ENCODE measurements at regions not wholly inside any gene's neighbourhood (a gene's known extent, or its start where the extent isn't known, plus 50 kb on each side); places are given as distances from the start of the nearest gene placed in this dataset.

DNA sequence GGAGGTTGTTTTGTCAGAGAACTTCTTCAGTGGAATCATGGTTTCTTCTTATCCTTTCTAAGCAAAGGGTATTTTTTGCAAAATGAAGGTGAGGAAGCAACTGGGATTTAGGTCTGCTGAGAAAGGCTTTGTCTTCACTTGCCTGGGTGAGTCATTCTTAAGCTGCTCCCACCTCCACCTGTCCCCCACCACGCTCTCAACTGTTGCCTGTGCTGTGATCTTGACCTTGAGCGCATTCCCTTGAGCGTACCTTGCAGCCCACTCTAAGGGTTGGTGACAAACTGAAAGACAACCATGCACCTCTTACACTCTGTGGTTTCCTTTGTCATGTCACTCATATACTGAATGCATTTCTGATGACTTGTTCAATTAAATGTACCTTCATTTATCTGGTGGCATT is 641.1 kb downstream of the RNF144B start:
- no peak for DNase-seq
- Histone ChIP-seq H3K27ac (ENCODE audit: low read depth in 2 of 2, low read length in 1 of 2) (no peak overlapping the region), H3K4me1 (ENCODE audit: control insufficient read depth in 1 of 2, insufficient read depth in 2 of 2, low read depth in 1 of 2, low read length in 1 of 2) (no peaks in the 10 kb centered on the region), H3K27me3 (ENCODE audit: insufficient read depth) (no peaks in the 10 kb centered on the region), H3K4me3 (ENCODE audit: low read depth in 2 of 2, low read length in 1 of 2) (no peak overlapping the region), H3K36me3 (replicated peaks in 1 of 2; ENCODE audit: control insufficient read depth in 1 of 2, insufficient read depth in 2 of 2, low read length in 1 of 2) (no peaks in the 10 kb centered on the region), H3K9me3 (no peaks in the 10 kb centered on the region), H3K79me2 (ENCODE audit: insufficient read depth) (no peaks in the 10 kb centered on the region), H3K4me2 (no peak overlapping the region), H3K9ac (no peak overlapping the region), H3F3A (replicated peaks; ENCODE audit: insufficient read depth) (no peaks in the 10 kb centered on the region), H2AFZ (ENCODE audit: low read depth) (no peak overlapping the region), H3K9me2 (no peaks in the 10 kb centered on the region), H4K20me1 (ENCODE audit: insufficient read depth) (no peaks in the 10 kb centered on the region)
- 19% methylated on average over 3 of the region's 3 CpGs for WGBS (ENCODE audit: low lambda C conversion rate)
- ChIA-PET POLR2A (no interaction called here), CTCF (no interaction called here)
- TF ChIP-seq, protein P1, sequence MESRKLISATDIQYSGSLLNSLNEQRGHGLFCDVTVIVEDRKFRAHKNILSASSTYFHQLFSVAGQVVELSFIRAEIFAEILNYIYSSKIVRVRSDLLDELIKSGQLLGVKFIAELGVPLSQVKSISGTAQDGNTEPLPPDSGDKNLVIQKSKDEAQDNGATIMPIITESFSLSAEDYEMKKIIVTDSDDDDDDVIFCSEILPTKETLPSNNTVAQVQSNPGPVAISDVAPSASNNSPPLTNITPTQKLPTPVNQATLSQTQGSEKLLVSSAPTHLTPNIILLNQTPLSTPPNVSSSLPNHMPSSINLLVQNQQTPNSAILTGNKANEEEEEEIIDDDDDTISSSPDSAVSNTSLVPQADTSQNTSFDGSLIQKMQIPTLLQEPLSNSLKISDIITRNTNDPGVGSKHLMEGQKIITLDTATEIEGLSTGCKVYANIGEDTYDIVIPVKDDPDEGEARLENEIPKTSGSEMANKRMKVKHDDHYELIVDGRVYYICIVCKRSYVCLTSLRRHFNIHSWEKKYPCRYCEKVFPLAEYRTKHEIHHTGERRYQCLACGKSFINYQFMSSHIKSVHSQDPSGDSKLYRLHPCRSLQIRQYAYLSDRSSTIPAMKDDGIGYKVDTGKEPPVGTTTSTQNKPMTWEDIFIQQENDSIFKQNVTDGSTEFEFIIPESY (IDR thresholded peaks at IDR 0.05; ENCODE audit: borderline replicate concordance, low read depth), result no peak
- TF ChIP-seq NRF1 (IDR thresholded peaks at IDR 0.05; ENCODE audit: low read depth, low read length) (no peak), POLR2AphosphoS5 (IDR thresholded peaks at IDR 0.05; ENCODE audit: low read depth, low read length) (no peak), EP300 (IDR thresholded peaks at IDR 0.05; ENCODE audit: borderline replicate concordance in 1 of 2, low read depth in 1 of 2, low read length in 1 of 2) (no peak), ELF1 (IDR thresholded peaks at IDR 0.05) (no peak), GABPA (IDR thresholded peaks at IDR 0.05; ENCODE audit: low read depth) (no peak), FOXM1 (IDR thresholded peaks at IDR 0.05; ENCODE audit: low read depth) (no peak), TEAD4 (IDR thresholded peaks at IDR 0.05; ENCODE audit: borderline replicate concordance, insufficient read depth) (no peak), RFX5 (IDR thresholded peaks at IDR 0.05; ENCODE audit: low read length) (no peak), RAD21 (IDR thresholded peaks at IDR 0.05; ENCODE audit: low read length) (no peak), GATA2 (CRISPR knock-in tag; IDR thresholded peaks at IDR 0.05) (no peak), JUND (IDR thresholded peaks at IDR 0.05) (no peak), FOXJ3 (CRISPR knock-in tag; IDR thresholded peaks at IDR 0.05) (no peak), MXI1 (IDR thresholded peaks at IDR 0.05; ENCODE audit: low read depth, low read length) (no peak), TCF12 (IDR thresholded peaks at IDR 0.05) (no peak), NFIC (IDR thresholded peaks at IDR 0.05; ENCODE audit: borderline replicate concordance) (no peak), TAF1 (IDR thresholded peaks at IDR 0.05; ENCODE audit: borderline replicate concordance, low read depth, low read length) (no peak)
- TF ChIP-seq, protein P2, sequence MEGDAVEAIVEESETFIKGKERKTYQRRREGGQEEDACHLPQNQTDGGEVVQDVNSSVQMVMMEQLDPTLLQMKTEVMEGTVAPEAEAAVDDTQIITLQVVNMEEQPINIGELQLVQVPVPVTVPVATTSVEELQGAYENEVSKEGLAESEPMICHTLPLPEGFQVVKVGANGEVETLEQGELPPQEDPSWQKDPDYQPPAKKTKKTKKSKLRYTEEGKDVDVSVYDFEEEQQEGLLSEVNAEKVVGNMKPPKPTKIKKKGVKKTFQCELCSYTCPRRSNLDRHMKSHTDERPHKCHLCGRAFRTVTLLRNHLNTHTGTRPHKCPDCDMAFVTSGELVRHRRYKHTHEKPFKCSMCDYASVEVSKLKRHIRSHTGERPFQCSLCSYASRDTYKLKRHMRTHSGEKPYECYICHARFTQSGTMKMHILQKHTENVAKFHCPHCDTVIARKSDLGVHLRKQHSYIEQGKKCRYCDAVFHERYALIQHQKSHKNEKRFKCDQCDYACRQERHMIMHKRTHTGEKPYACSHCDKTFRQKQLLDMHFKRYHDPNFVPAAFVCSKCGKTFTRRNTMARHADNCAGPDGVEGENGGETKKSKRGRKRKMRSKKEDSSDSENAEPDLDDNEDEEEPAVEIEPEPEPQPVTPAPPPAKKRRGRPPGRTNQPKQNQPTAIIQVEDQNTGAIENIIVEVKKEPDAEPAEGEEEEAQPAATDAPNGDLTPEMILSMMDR (IDR thresholded peaks at IDR 0.05), result no peak
- TF ChIP-seq, protein P3, sequence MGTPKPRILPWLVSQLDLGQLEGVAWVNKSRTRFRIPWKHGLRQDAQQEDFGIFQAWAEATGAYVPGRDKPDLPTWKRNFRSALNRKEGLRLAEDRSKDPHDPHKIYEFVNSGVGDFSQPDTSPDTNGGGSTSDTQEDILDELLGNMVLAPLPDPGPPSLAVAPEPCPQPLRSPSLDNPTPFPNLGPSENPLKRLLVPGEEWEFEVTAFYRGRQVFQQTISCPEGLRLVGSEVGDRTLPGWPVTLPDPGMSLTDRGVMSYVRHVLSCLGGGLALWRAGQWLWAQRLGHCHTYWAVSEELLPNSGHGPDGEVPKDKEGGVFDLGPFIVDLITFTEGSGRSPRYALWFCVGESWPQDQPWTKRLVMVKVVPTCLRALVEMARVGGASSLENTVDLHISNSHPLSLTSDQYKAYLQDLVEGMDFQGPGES (IDR thresholded peaks at IDR 0.05; ENCODE audit: low read depth, low read length), result no peak
- TF ChIP-seq, protein P4, sequence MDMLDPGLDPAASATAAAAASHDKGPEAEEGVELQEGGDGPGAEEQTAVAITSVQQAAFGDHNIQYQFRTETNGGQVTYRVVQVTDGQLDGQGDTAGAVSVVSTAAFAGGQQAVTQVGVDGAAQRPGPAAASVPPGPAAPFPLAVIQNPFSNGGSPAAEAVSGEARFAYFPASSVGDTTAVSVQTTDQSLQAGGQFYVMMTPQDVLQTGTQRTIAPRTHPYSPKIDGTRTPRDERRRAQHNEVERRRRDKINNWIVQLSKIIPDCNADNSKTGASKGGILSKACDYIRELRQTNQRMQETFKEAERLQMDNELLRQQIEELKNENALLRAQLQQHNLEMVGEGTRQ (IDR thresholded peaks at IDR 0.05; ENCODE audit: borderline replicate concordance, low read depth, low read length), result no peak
